Central memory CD8-positive, alpha-beta T cell (primary cell): ENCODE measurements at regions not wholly inside any gene's neighbourhood (a gene's known extent, or its start where the extent isn't known, plus 50 kb on each side); places are given as distances from the start of the nearest gene placed in this dataset.

Experiments
- ATAC-seq: fragments of 150-1000 bp; cut with Tn5 transposase; replicated peaks from 2 replicates; pipeline ENCODE4 v1.10.0; 2022; ENCODE audit warnings: mild to moderate bottlenecking, moderate FRiP score, moderate number of reproducible peaks; ENCODE audit not compliant: poor library complexity, severe bottlenecking; ENCODE audit errors: extremely low read depth
- DNase-seq, 2 donors: peaks; one replicate each; pipeline ENCODE4 v3.0.0; 2021; ENCODE audit warnings: low spot score in 2 of 2
- H3K27ac Mint-ChIP-seq: one replicate; pipeline ENCODE4 v1.8.0; 2022; ENCODE audit warnings: low read depth, mild to moderate bottlenecking, moderate library complexity, mixed read lengths
- H3K27me3 Mint-ChIP-seq: one replicate; pipeline ENCODE4 v1.8.0; 2022; ENCODE audit warnings: mixed read lengths
- H3K36me3 Mint-ChIP-seq: one replicate; pipeline ENCODE4 v1.8.0; 2022; ENCODE audit warnings: mild to moderate bottlenecking, moderate library complexity, mixed read lengths; ENCODE audit not compliant: insufficient read depth
- H3K4me1 Mint-ChIP-seq: one replicate; pipeline ENCODE4 v1.8.0; 2022; ENCODE audit warnings: mixed read lengths
- H3K4me3 Mint-ChIP-seq: one replicate; pipeline ENCODE4 v1.8.0; 2022; ENCODE audit warnings: mild to moderate bottlenecking, moderate library complexity, mixed read lengths
- H3K9me3 Mint-ChIP-seq: one replicate; pipeline ENCODE4 v1.8.0; 2022; ENCODE audit warnings: mixed read lengths

GRCh38 chr4:108345862-108346817 is 177.4 kb upstream of the LEF1 start:
- no peak overlapping the region for H3K27ac Mint-ChIP-seq
- H3K36me3 Mint-ChIP-seq: peaks cover 2% of the 10 kb centered on the region
- no peak overlapping the region for H3K4me3 Mint-ChIP-seq
- DNase-seq (no peak), ATAC-seq (no peak)
- H3K27me3 Mint-ChIP-seq: no peaks in the 10 kb centered on the region
- H3K4me1 Mint-ChIP-seq: peaks cover 12% of the 10 kb centered on the region
- H3K9me3 Mint-ChIP-seq: no peaks in the 10 kb centered on the region

- Mint-ChIP-seq H3K9me3 (no peaks in the 10 kb centered on the region), H3K36me3 (peaks cover 2% of the 10 kb centered on the region), H3K27me3 (no peaks in the 10 kb centered on the region), H3K27ac (peak overlapping the region; percentile 30), H3K4me1 (peaks cover 12% of the 10 kb centered on the region), H3K4me3 (peak overlapping the region; percentile 13)
- peak; percentile 81 for ATAC-seq
- no peak for DNase-seq
These were observed 173.7 kb upstream of the LEF1 start for GRCh38 chr4:108342325-108342970.

GRCh38 chr4:108337923-108338322 is 169.2 kb upstream of the LEF1 start:
- Mint-ChIP-seq H3K36me3 (peaks cover 2% of the 10 kb centered on the region), H3K4me1 (peaks cover 7% of the 10 kb centered on the region), H3K9me3 (no peaks in the 10 kb centered on the region), H3K27me3 (peaks cover 23% of the 10 kb centered on the region), H3K4me3 (no peak overlapping the region), H3K27ac (no peak overlapping the region)
- ATAC-seq (no peak), DNase-seq (no peak)

GRCh38 chr4:108336076-108336475 is 167.3 kb upstream of the LEF1 start:
- H3K4me3 Mint-ChIP-seq: no peak overlapping the region
- peaks cover 26% of the 10 kb centered on the region for H3K27me3 Mint-ChIP-seq
- DNase-seq (no peak), ATAC-seq (no peak)
- no peaks in the 10 kb centered on the region for H3K36me3 Mint-ChIP-seq
- no peaks in the 10 kb centered on the region for H3K9me3 Mint-ChIP-seq
- H3K27ac Mint-ChIP-seq: no peak overlapping the region
- no peaks in the 10 kb centered on the region for H3K4me1 Mint-ChIP-seq

- no peaks in the 10 kb centered on the region for H3K9me3 Mint-ChIP-seq
- no peak overlapping the region for H3K4me3 Mint-ChIP-seq
- no peaks in the 10 kb centered on the region for H3K4me1 Mint-ChIP-seq
- DNase-seq (no peak), ATAC-seq (no peak)
- H3K27ac Mint-ChIP-seq: no peak overlapping the region
- H3K27me3 Mint-ChIP-seq: peaks cover 26% of the 10 kb centered on the region
- no peaks in the 10 kb centered on the region for H3K36me3 Mint-ChIP-seq
These were observed 166.3 kb upstream of the LEF1 start for GRCh38 chr4:108335081-108335480.

- Mint-ChIP-seq H3K9me3 (no peaks in the 10 kb centered on the region), H3K27me3 (peaks cover 30% of the 10 kb centered on the region), H3K36me3 (no peaks in the 10 kb centered on the region), H3K4me3 (no peak overlapping the region), H3K27ac (no peak overlapping the region), H3K4me1 (no peaks in the 10 kb centered on the region)
- no peak for ATAC-seq
- no peak for DNase-seq
These were observed 165.3 kb upstream of the LEF1 start for GRCh38 chr4:108334031-108334430.

- no peak overlapping the region for H3K4me3 Mint-ChIP-seq
- peaks cover 33% of the 10 kb centered on the region for H3K27me3 Mint-ChIP-seq
- no peaks in the 10 kb centered on the region for H3K36me3 Mint-ChIP-seq
- H3K4me1 Mint-ChIP-seq: peaks cover 3% of the 10 kb centered on the region
- no peak for ATAC-seq
- no peaks in the 10 kb centered on the region for H3K9me3 Mint-ChIP-seq
- H3K27ac Mint-ChIP-seq: no peak overlapping the region
- no peak for DNase-seq
These were observed 164.7 kb upstream of the LEF1 start for GRCh38 chr4:108333353-108333942.

GRCh38 chr4:108331905-108332632 is 163.3 kb upstream of the LEF1 start:
- H3K27me3 Mint-ChIP-seq: peaks cover 33% of the 10 kb centered on the region
- H3K36me3 Mint-ChIP-seq: no peaks in the 10 kb centered on the region
- no peak overlapping the region for H3K4me3 Mint-ChIP-seq
- no peak overlapping the region for H3K27ac Mint-ChIP-seq
- peaks cover 7% of the 10 kb centered on the region for H3K4me1 Mint-ChIP-seq
- no peaks in the 10 kb centered on the region for H3K9me3 Mint-ChIP-seq
- ATAC-seq: no peak
- no peak for DNase-seq

GRCh38 chr4:108328383-108328732 is 159.6 kb upstream of the LEF1 start:
- no peaks in the 10 kb centered on the region for H3K9me3 Mint-ChIP-seq

GRCh38 chr4:108327642-108328382 is 159.1 kb upstream of the LEF1 start:
- Mint-ChIP-seq H3K4me3 (no peak overlapping the region), H3K9me3 (no peaks in the 10 kb centered on the region), H3K27ac (no peak overlapping the region), H3K4me1 (peaks cover 7% of the 10 kb centered on the region), H3K27me3 (peaks cover 10% of the 10 kb centered on the region), H3K36me3 (no peaks in the 10 kb centered on the region)
- ATAC-seq: no peak
- no peak for DNase-seq

More at GRCh38 chr4:108328383-108328732, 159.6 kb upstream of the LEF1 start:
- Mint-ChIP-seq H3K4me3 (no peak overlapping the region), H3K27ac (no peak overlapping the region), H3K36me3 (no peaks in the 10 kb centered on the region), H3K27me3 (peaks cover 15% of the 10 kb centered on the region), H3K4me1 (peaks cover 7% of the 10 kb centered on the region)
- ATAC-seq (no peak), DNase-seq (no peak)

GRCh38 chr4:108325561-108325960 is 156.8 kb upstream of the LEF1 start:
- Mint-ChIP-seq H3K27me3 (peaks cover 7% of the 10 kb centered on the region), H3K4me1 (peaks cover 7% of the 10 kb centered on the region), H3K36me3 (no peaks in the 10 kb centered on the region), H3K27ac (no peak overlapping the region), H3K4me3 (no peak overlapping the region), H3K9me3 (peaks cover 5% of the 10 kb centered on the region)
- ATAC-seq (no peak), DNase-seq (no peak)

- H3K4me1 Mint-ChIP-seq: peaks cover 7% of the 10 kb centered on the region
- DNase-seq (no peak), ATAC-seq (no peak)
- no peak overlapping the region for H3K4me3 Mint-ChIP-seq
- H3K36me3 Mint-ChIP-seq: no peaks in the 10 kb centered on the region
- no peak overlapping the region for H3K27ac Mint-ChIP-seq
- peaks cover 7% of the 10 kb centered on the region for H3K27me3 Mint-ChIP-seq
- peaks cover 5% of the 10 kb centered on the region for H3K9me3 Mint-ChIP-seq
These were observed 155.7 kb upstream of the LEF1 start for GRCh38 chr4:108324450-108324849.
